SH-SY5Y (cell line): ENCODE measurements at regions not wholly inside any gene's neighbourhood (a gene's known extent, or its start where the extent isn't known, plus 50 kb on each side); places are given as distances from the start of the nearest gene placed in this dataset.

Source experiments
- GATA2 ChIP-seq: IDR thresholded peaks from 2 replicates; pipeline ENCODE4 v1.6.1; 2011; ENCODE audit warnings: mild to moderate bottlenecking, low read depth, low read length
- GATA3 ChIP-seq: IDR thresholded peaks from 2 replicates; pipeline ENCODE4 v1.6.1; 2011; ENCODE audit warnings: low read depth, mild to moderate bottlenecking, low read length, moderate library complexity

DNA sequence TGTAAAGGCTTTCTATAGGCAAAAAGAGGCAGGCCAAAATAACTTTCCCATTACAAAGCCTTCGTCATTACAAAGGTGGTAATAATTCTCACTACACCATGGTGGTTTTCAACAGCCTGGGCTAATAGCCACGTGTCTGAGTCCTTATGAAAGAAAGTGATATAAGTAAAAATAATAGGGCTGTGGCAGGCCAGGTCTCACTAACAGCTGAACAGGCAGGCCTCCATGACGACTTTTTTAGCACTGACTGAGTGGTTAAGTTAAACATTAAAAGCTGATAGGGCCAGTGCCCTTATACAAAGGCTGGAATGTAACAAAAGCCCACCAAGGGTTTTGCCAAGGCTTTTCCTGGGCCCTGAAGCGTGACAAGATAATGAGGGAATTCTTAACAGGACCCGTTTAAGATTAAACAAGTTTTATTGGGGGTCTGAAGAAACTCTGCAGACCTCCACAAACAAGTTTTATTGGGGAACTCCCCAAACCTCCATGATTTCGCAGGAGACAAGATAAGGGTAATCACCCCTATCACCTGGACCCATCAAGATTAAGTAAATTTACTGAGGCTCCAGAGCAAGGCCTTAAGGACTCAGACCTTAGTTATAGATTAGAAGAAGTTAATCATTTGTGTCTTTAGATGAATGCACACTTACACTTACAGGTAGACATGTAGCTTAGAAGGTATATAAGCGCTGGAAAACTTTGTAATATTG is 412.9 kb downstream of the CHSY3 start:
- TF ChIP-seq GATA2, result no peak
- TF ChIP-seq GATA3, result no peak
